K562 (cell line): ENCODE measurements at regions not wholly inside any gene's neighbourhood (a gene's known extent, or its start where the extent isn't known, plus 50 kb on each side); places are given as distances from the start of the nearest gene placed in this dataset.

Source experiments
- BRF2 ChIP-seq: IDR thresholded peaks from 3 replicates; pipeline ENCODE4 v1.6.1; 2011; ENCODE audit warnings: borderline replicate concordance, mild to moderate bottlenecking; ENCODE audit not compliant: insufficient read length, insufficient read depth
- CHD2 ChIP-seq: IDR thresholded peaks from 2 replicates; pipeline ENCODE4 v1.6.1; 2011; ENCODE audit warnings: low read depth, low read length
- CTCF ChIP-seq, 3 experiments: IDR thresholded peaks in 2 of 3; conservative IDR thresholded peaks in 1 of 3; 2 replicates each; pipeline ENCODE4 v1.5.1; 2011 to 2012; ENCODE audit warnings: low read length in 3 of 3, mild to moderate bottlenecking in 3 of 3, control low read depth in 2 of 3, improper control_type of control experiment in 1 of 3, inconsistent platforms in 1 of 3, low read depth in 1 of 3, mixed read lengths in 1 of 3, moderate library complexity in 1 of 3; ENCODE audit not compliant: insufficient read depth in 2 of 3
- PCBP2 ChIP-seq: fragments of 200-400 bp; formaldehyde crosslinking; IDR thresholded peaks from 2 replicates; pipeline ENCODE4 v1.6.1; 2018; ENCODE audit warnings: low read length, low read depth, mild to moderate bottlenecking, moderate library complexity; ENCODE audit not compliant: poor library complexity, severe bottlenecking
- POLR2H ChIP-seq: IDR thresholded peaks from 2 replicates; pipeline ENCODE4 v1.6.1; 2016; ENCODE audit warnings: missing genetic modification characterization, low read depth, mild to moderate bottlenecking, control low read depth, missing compliant biosample characterization, moderate library complexity
- PRPF4 ChIP-seq: fragments of 200-400 bp; formaldehyde crosslinking; IDR thresholded peaks from one replicate; pipeline ENCODE4 v1.6.1; 2017; ENCODE audit warnings: low read length, low read depth, mild to moderate bottlenecking; ENCODE audit not compliant: insufficient read depth, poor library complexity, severe bottlenecking
- RCOR1 ChIP-seq, 2 experiments: IDR thresholded peaks; 2 replicates each; pipeline ENCODE4 v1.6.1; 2012; ENCODE audit warnings: low read depth in 2 of 2, low read length in 2 of 2, borderline replicate concordance in 1 of 2, improper control_type of control experiment in 1 of 2
- SRF ChIP-seq, 2 experiments: fragments of 250-450, 450-650 bp in 1 of 2; sonication (Bioruptor Pico) in 1 of 2; sonication (generic) in 1 of 2; formaldehyde crosslinking; IDR thresholded peaks; 2 replicates each; pipeline versions ENCODE4 v1.5.0 to v1.5.1; 2020 to 2022; ENCODE audit warnings: mild to moderate bottlenecking in 1 of 2, missing genetic modification reagents in 1 of 2
- TCF3 ChIP-seq: sonication (generic); formaldehyde crosslinking; IDR thresholded peaks from 2 replicates; pipeline ENCODE4 v1.4.0; 2020; ENCODE audit warnings: mild to moderate bottlenecking, missing genetic modification reagents
- THRA ChIP-seq: fragments of 450-650 bp; IDR thresholded peaks from 2 replicates; pipeline ENCODE4 v1.6.1; 2017; ENCODE audit warnings: mild to moderate bottlenecking, moderate library complexity
- UBTF ChIP-seq, 2 experiments: IDR thresholded peaks; 2 replicates each; pipeline ENCODE4 v1.6.1; 2012; ENCODE audit warnings: improper control_type of control experiment in 2 of 2, low read depth in 2 of 2, low read length in 2 of 2, borderline replicate concordance in 1 of 2
- ZBTB12 ChIP-seq: fragments of 250-450 bp; sonication (Bioruptor Pico); IDR thresholded peaks from 2 replicates; pipeline ENCODE4 v1.4.0; 2020
- ZFPM2 ChIP-seq: fragments of 250-450 bp; sonication (Bioruptor Pico); IDR thresholded peaks from 2 replicates; pipeline ENCODE4 v1.5.1; 2022; ENCODE audit warnings: mild to moderate bottlenecking
- ZMIZ1 ChIP-seq, 2 experiments: fragments of 150-350 bp in 1 of 2; IDR thresholded peaks; 2 replicates each; pipeline ENCODE4 v1.6.1; 2012 to 2016; ENCODE audit warnings: low read depth in 2 of 2, low read length in 2 of 2, mild to moderate bottlenecking in 1 of 2, moderate library complexity in 1 of 2

GRCh38 chr2:64750817-64751285 is 97.1 kb upstream of the SERTAD2 start (continued):
- TF ChIP-seq PRPF4, result no peak
- TF ChIP-seq SRF (CRISPR knock-in tag; IDR thresholded peaks at IDR 0.05), result peak in 1 of 2 experiments; percentile 9; a peak in 1 of 4 replicates
- TF ChIP-seq RCOR1 (IDR thresholded peaks at IDR 0.05; ENCODE audit: borderline replicate concordance in 1 of 2, low read depth in 2 of 2, low read length in 2 of 2), result peak in 1 of 2 experiments; percentile 70; a peak in 2 of 4 replicates
- TF ChIP-seq BRF2, result no peak
- TF ChIP-seq THRA, result peak; percentile 11; the same call in 1 of the 2 replicates
- TF ChIP-seq CTCF (IDR thresholded peaks at IDR 0.05 in 2 of 3, conservative IDR thresholded peaks at IDR 0.05 in 1 of 3; ENCODE audit: insufficient read depth in 2 of 3, low read depth in 1 of 3, low read length in 3 of 3), result peak in 1 of 3 experiments; percentile 53; a peak in 2 of 6 replicates
- peak in 1 of 2 experiments; percentile 14; a peak in 1 of 4 replicates for TF ChIP-seq ZMIZ1 (IDR thresholded peaks at IDR 0.05; ENCODE audit: low read depth in 2 of 2, low read length in 2 of 2)
- peak; percentile 85 for TF ChIP-seq POLR2H (tag)
- peak in 1 of 2 experiments; percentile 74; a peak in 2 of 4 replicates for TF ChIP-seq UBTF (IDR thresholded peaks at IDR 0.05; ENCODE audit: borderline replicate concordance in 1 of 2, low read depth in 2 of 2, low read length in 2 of 2)
- TF ChIP-seq CHD2, result peak; percentile 80
- 0 out of 2 replicates have a peak, but pooled peaks have one; percentile 31 for TF ChIP-seq TCF3 (CRISPR knock-in tag)
- TF ChIP-seq ZBTB12 (CRISPR knock-in tag), result no peak
- no peak for TF ChIP-seq PCBP2
- TF ChIP-seq ZFPM2 (CRISPR knock-in tag), result no peak
